Spleen (tissue), 11 donors: ENCODE measurements at regions not wholly inside any gene's neighbourhood (a gene's known extent, or its start where the extent isn't known, plus 50 kb on each side); places are given as distances from the start of the nearest gene placed in this dataset.

ENCODE experiments used
- DNase-seq: peaks from one replicate; pipeline ENCODE4 v3.0.0-alpha.2; 2020
- H3K27ac ChIP-seq, 8 donors: fragments of 200-600 bp; sonication (generic) in 7 of 8; 1 replicate in 4 of 8; 2 replicates in 4 of 8; pipeline versions ENCODE4 v1.5.0 to v1.8.0; 2016 to 2021; ENCODE audit warnings: inconsistent platforms in 4 of 8, mild to moderate bottlenecking in 4 of 8, moderate library complexity in 1 of 8
- H3K27me3 ChIP-seq, 7 donors: fragments of 200-600 bp; sonication (generic) in 6 of 7; replicated peaks in 1 of 7; 1 replicate in 4 of 7; 2 replicates in 3 of 7; pipeline versions ENCODE4 v1.5.0 to v1.8.0; 2016 to 2021; ENCODE audit warnings: inconsistent platforms in 3 of 7, mild to moderate bottlenecking in 1 of 7
- H3K36me3 ChIP-seq, 6 donors: fragments of 200-600 bp; sonication (generic) in 5 of 6; 1 replicate in 4 of 6; 2 replicates in 2 of 6; pipeline versions ENCODE4 v1.5.0 to v1.8.0; 2016 to 2021; ENCODE audit warnings: inconsistent platforms in 2 of 6
- H3K4me1 ChIP-seq, 6 donors: fragments of 200-600 bp; sonication (generic) in 5 of 6; 1 replicate in 3 of 6; 2 replicates in 3 of 6; pipeline versions ENCODE4 v1.5.0 to v1.8.0; 2016 to 2021; ENCODE audit warnings: inconsistent platforms in 3 of 6
- H3K4me3 ChIP-seq, 8 donors: fragments of 200-600 bp; sonication (generic) in 7 of 8; 1 replicate in 4 of 8; 2 replicates in 4 of 8; pipeline versions ENCODE4 v1.5.0 to v1.8.0; 2016 to 2021; ENCODE audit warnings: inconsistent platforms in 4 of 8, mild to moderate bottlenecking in 4 of 8, moderate library complexity in 2 of 8
- H3K9me3 ChIP-seq, 8 donors: fragments of 200-600 bp; sonication (generic) in 7 of 8; 1 replicate in 4 of 8; 2 replicates in 4 of 8; pipeline versions ENCODE4 v1.5.0 to v1.8.0; 2016 to 2021; ENCODE audit warnings: inconsistent platforms in 4 of 8
- POLR2A ChIP-seq, 3 donors: fragments of 450-650 bp; IDR thresholded peaks; one replicate each; pipeline ENCODE4 v1.5.1; 2017; ENCODE audit warnings: antibody characterized with exemption in 3 of 3, mild to moderate bottlenecking in 1 of 3
- POLR2AphosphoS5 ChIP-seq, 3 donors: sonication (generic); formaldehyde crosslinking; IDR thresholded peaks; one replicate each; pipeline ENCODE4 v1.5.1; 2017; ENCODE audit warnings: antibody characterized with exemption in 3 of 3
- WGBS, 5 donors: extraction: QIAGEN DNeasy Blood & Tissue Kit in 3 of 5; methylation state at CpG; one replicate each; pipeline versions ENCODE4 v1.1.5 to v1.1.7; 2013 to 2018; 5-methylcytosine and 5-hydroxymethylcytosine counted together
- intact Hi-C: fragments of 100-400 bp; cut with DNase I; formaldehyde crosslinking; loops from one replicate; pipeline ENCODE4 v1.15.0; 2023; ENCODE audit warnings: low total_unique reads
- TF ChIP-seq, protein P1 (sequence below), 11 experiments: fragments of 200-600 bp in 7 of 11; fragments of 450-650 bp in 4 of 11; sonication (generic) in 4 of 11; IDR thresholded peaks in 8 of 11; conservative IDR thresholded peaks in 3 of 11; 1 replicate in 7 of 11; 2 replicates in 4 of 11; pipeline versions ENCODE4 v1.4.0 to v1.8.0; 2016 to 2021; ENCODE audit warnings: antibody characterized with exemption in 11 of 11, inconsistent platforms in 4 of 11, mild to moderate bottlenecking in 1 of 11
- donor health status: healthy with polysubstance abuse.
- donor health status: DM: no; HTN: no; CAD: no; lungs with moderate emphysema.
- donor health status: DM: no; HTN: no; CAD: no.
- donor health status: Bipolar disorder and iron deficiency.
- donor health status: healthy.
- donor health status: DM: no; HTN: no; CAD: no.
- donor health status: DM: yes; HTN: yes; CAD: no.

DNA sequence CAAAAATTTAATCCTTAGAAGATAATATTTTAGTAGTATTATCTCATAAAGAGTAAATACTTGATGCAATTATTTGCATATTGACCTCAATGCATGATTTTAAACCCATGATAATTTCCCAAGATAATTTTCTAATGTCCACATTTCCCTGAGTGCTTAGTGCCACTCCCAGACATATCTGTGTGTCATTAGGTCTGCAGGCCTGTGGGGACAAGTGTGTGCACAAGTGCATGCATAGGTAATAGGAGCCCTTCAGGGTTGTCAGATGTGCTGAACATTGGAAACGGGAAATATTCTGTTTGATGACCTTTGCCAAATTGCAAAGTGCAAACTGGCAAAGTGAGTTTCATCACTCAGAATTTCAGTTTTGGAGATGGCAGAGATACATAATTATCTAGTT lies 369.9 kb downstream of the KLF5 start:
- Histone ChIP-seq H3K36me3 (no peaks in the 10 kb centered on the region), H3K4me3 (no peak overlapping the region), H3K9me3 (no peaks in the 10 kb centered on the region), H3K27ac (no peak overlapping the region), H3K27me3 (no peaks in the 10 kb centered on the region), H3K4me1 (no peaks in the 10 kb centered on the region)
- intact Hi-C loops, result no loop called here
- no peak for TF ChIP-seq POLR2AphosphoS5 (IDR thresholded peaks at IDR 0.05)
- no peak for TF ChIP-seq POLR2A (IDR thresholded peaks at IDR 0.05)
- TF ChIP-seq, protein P1, sequence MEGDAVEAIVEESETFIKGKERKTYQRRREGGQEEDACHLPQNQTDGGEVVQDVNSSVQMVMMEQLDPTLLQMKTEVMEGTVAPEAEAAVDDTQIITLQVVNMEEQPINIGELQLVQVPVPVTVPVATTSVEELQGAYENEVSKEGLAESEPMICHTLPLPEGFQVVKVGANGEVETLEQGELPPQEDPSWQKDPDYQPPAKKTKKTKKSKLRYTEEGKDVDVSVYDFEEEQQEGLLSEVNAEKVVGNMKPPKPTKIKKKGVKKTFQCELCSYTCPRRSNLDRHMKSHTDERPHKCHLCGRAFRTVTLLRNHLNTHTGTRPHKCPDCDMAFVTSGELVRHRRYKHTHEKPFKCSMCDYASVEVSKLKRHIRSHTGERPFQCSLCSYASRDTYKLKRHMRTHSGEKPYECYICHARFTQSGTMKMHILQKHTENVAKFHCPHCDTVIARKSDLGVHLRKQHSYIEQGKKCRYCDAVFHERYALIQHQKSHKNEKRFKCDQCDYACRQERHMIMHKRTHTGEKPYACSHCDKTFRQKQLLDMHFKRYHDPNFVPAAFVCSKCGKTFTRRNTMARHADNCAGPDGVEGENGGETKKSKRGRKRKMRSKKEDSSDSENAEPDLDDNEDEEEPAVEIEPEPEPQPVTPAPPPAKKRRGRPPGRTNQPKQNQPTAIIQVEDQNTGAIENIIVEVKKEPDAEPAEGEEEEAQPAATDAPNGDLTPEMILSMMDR (IDR thresholded peaks at IDR 0.05 in 8 of 11, conservative IDR thresholded peaks at IDR 0.05 in 3 of 11), result no peak
- WGBS, 5 donors, result 68 to 100% (median 90%) methylated on average over 1 of the region's 1 CpG
- DNase-seq, result no peak

DNA sequence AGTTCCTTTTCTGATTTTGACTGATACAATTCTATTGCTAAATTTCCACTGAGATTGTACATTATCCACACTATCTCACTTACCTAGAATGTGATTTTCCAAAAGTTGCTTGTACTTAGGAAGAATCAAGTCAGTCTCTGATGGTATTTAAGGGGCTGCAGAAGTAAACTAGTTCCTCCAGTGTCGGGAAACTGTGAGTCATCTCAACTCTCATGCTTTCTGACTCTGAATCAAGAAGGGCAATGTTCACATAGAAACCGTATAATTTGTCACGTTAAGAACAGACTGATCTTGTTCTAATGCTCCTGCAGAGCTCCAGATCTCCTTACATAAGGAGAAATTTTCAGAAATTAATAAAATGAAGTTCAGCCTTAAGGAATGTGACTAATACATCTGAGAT lies 369.3 kb downstream of the KLF5 start:
- no peak for TF ChIP-seq POLR2AphosphoS5 (IDR thresholded peaks at IDR 0.05)
- TF ChIP-seq, protein P1 (IDR thresholded peaks at IDR 0.05 in 8 of 11, conservative IDR thresholded peaks at IDR 0.05 in 3 of 11), result no peak
- Histone ChIP-seq H3K4me3 (no peak overlapping the region), H3K9me3 (no peaks in the 10 kb centered on the region), H3K27me3 (no peaks in the 10 kb centered on the region), H3K27ac (no peak overlapping the region), H3K36me3 (no peaks in the 10 kb centered on the region), H3K4me1 (no peaks in the 10 kb centered on the region)
- no peak for DNase-seq
- intact Hi-C loops, result no loop called here
- WGBS, 5 donors, result 59 to 81% (median 71%) methylated on average over 3 of the region's 3 CpGs

DNA sequence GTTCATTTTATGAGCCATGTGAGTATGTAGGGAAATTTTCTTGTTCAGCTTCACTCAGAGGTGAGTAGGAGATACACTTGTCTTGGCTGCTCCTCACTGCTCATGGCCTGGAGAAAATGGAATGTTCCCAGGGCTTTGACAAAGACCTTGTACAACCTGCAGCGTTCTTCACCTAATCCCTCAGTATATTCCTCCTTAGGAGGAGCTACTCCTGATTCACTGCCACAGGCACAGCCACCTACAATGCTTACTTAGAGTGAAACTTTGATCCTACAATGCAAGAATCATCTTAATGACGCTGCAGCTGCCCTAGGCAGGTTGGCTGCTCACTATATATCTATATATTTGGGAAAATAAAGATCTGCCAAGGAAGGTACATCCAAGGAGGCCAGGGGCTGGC lies 364.2 kb downstream of the KLF5 start:
- H3K4me3 ChIP-seq, result no peak overlapping the region
- TF ChIP-seq POLR2AphosphoS5 (IDR thresholded peaks at IDR 0.05) (no peak), POLR2A (IDR thresholded peaks at IDR 0.05) (no peak)
- TF ChIP-seq, protein P1 (IDR thresholded peaks at IDR 0.05 in 8 of 11, conservative IDR thresholded peaks at IDR 0.05 in 3 of 11), result no peak
- H3K27me3 ChIP-seq, result no peaks in the 10 kb centered on the region
- H3K36me3 ChIP-seq, result no peaks in the 10 kb centered on the region
- H3K4me1 ChIP-seq, result no peaks in the 10 kb centered on the region
- no peaks in the 10 kb centered on the region for H3K9me3 ChIP-seq
- no peak for DNase-seq
- 60 to 83% (median 77%) methylated on average over 2 of the region's 2 CpGs for WGBS, 5 donors
- intact Hi-C loops, result no loop called here
- no peak overlapping the region for H3K27ac ChIP-seq

DNA sequence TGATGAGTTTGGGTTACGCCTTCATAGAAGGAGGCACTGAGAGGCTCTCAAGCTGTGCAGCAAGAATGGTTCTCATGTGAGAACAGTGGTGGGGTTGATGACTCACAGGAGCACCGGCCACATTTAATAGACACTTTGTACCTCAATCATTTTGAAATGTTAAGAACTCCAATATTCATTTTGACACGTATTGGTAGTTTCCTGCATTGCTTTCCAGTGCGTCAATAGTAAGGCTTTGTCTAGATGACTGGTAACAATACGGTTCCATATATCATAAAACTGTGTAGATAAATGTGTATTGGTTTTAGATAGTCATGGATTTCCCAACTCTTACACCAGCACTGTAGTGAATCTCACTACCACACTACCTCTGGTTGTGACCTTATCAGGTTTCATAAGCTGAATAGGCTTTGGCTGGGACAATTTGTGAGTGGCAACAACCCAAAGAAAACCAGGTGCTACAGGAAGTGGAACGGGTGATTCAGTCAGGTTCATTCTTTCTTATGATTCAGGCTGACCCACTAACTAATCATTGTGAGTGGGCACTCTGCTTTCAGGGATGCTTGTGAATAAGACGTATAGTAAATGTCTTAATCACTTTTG lies 362.6 kb downstream of the KLF5 start:
- H3K36me3 ChIP-seq, result no peaks in the 10 kb centered on the region
- no peaks in the 10 kb centered on the region for H3K9me3 ChIP-seq
- WGBS, 5 donors, result 81 to 92% (median 87%) methylated on average over 7 of the region's 7 CpGs
- no peaks in the 10 kb centered on the region for H3K27me3 ChIP-seq
- no peak overlapping the region for H3K4me3 ChIP-seq
- TF ChIP-seq POLR2AphosphoS5 (IDR thresholded peaks at IDR 0.05) (no peak), POLR2A (IDR thresholded peaks at IDR 0.05) (no peak)
- TF ChIP-seq, protein P1 (IDR thresholded peaks at IDR 0.05 in 8 of 11, conservative IDR thresholded peaks at IDR 0.05 in 3 of 11), result no peak
- no peak for DNase-seq
- H3K27ac ChIP-seq, result no peak overlapping the region
- intact Hi-C loops, result no loop called here
- H3K4me1 ChIP-seq, result no peaks in the 10 kb centered on the region
